LNCaP clone FGC (cell line): ENCODE measurements at regions not wholly inside any gene's neighbourhood (a gene's known extent, or its start where the extent isn't known, plus 50 kb on each side); places are given as distances from the start of the nearest gene placed in this dataset.

Experiments
- DNase-seq: peaks from one replicate; pipeline ENCODE4 v3.0.0-alpha.2; 2011; ENCODE audit warnings: low read depth
- H3K4me3 ChIP-seq: 2 replicates; pipeline ENCODE4 v1.5.1; 2011; ENCODE audit warnings: mild to moderate bottlenecking, low read depth, low read length, control low read depth
- CTCF ChIP-seq: IDR thresholded peaks from 2 replicates; pipeline ENCODE4 v1.5.1; 2012; ENCODE audit warnings: mild to moderate bottlenecking; ENCODE audit not compliant: control insufficient read depth, insufficient read depth; ENCODE audit errors: extremely low read depth

GRCh38 chr18:53606792-53607191, 617.7 kb downstream of the MBD2 start:
- no peak for TF ChIP-seq CTCF
- DNase-seq = no peak
- no peak overlapping the region for H3K4me3 ChIP-seq

- no peak for TF ChIP-seq CTCF
- no peak overlapping the region for H3K4me3 ChIP-seq
- DNase-seq = no peak
Measured at GRCh38 chr18:53605198-53605597, 619.3 kb downstream of the MBD2 start.

GRCh38 chr18:53603276-53603675, 621.2 kb downstream of the MBD2 start:
- TF ChIP-seq CTCF = no peak
- DNase-seq = no peak
- no peak overlapping the region for H3K4me3 ChIP-seq

GRCh38 chr18:53601344-53601743, 623.1 kb downstream of the MBD2 start:
- DNase-seq = no peak
- no peak for TF ChIP-seq CTCF

GRCh38 chr18:53586923-53587322, 637.5 kb downstream of the MBD2 start:
- no peak for TF ChIP-seq CTCF
- H3K4me3 ChIP-seq = no peak overlapping the region
- DNase-seq = no peak

More at GRCh38 chr18:53601344-53601743, 623.1 kb downstream of the MBD2 start:
- H3K4me3 ChIP-seq = no peak overlapping the region
